ENCODE measurements at regions not wholly inside any gene's neighbourhood (a gene's known extent, or its start where the extent isn't known, plus 50 kb on each side); places are given as distances from the start of the nearest gene placed in this dataset.

DNA sequence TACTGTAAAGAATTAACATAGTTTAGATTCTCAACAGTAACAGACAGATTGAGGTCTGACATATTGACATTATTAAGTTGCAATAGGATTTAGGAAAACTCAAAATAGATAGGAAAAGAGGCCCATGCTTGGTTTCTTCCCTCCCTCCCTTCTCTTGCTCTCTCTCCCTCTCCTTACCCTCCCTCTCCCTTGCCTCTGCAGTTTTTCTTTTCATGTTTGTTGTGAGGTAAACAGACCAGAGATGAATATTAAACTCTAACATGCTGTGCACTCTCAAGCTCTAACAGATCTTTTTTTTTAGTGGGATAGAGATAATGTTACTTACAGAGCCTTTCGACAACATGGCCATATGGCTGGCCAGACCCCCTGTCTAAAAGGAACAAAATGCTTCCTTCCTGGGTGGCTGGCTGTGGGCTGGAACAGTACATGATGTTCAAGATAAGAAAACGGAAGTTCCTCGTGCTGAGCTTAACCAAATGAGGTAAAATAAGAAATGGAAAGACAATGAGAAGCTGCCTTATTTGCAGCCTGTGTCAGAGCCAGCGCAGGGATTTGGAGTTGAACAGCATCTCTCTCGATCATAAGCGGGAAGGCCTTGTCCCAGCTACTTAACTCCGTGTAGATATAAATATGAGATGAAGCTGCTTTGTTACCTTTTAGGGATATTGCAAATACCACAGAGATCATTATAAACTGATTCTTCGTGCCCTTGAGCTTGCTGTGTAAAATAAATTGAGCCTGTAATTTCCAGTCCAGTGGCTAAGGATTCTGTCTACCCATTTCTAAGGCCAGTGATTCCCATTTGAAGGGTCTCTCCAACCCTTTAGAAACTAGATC lies 391.9 kb upstream of the NPVF start (continued):
- TF ChIP-seq REST (IDR thresholded peaks at IDR 0.05; ENCODE audit: low read depth) (no peak), ZFX (IDR thresholded peaks at IDR 0.05) (no peak), FOSL1 (IDR thresholded peaks at IDR 0.05; ENCODE audit: low read depth) (no peak), MAX (IDR thresholded peaks at IDR 0.05) (no peak)

GRCh38 chr7:25621993-25622392 lies 393.7 kb upstream of the NPVF start:
- Histone ChIP-seq H4K20me1 (ENCODE audit: insufficient read depth) (no peaks in the 10 kb centered on the region), H3K9me2 (ENCODE audit: insufficient read depth) (no peaks in the 10 kb centered on the region), H3K36me3 (ENCODE audit: control insufficient read depth in 1 of 2, insufficient read depth in 2 of 2, low read length in 2 of 2) (no peaks in the 10 kb centered on the region), H3K9ac (ENCODE audit: low read length) (no peak overlapping the region), H3K4me1 (ENCODE audit: control insufficient read depth in 1 of 2, insufficient read depth in 2 of 2, low read length in 2 of 2) (no peaks in the 10 kb centered on the region), H3K9me3 (ENCODE audit: control insufficient read depth in 1 of 2, insufficient read depth in 1 of 2, low read depth in 1 of 2, low read length in 2 of 2) (no peaks in the 10 kb centered on the region), H3K4me3 (replicated peaks in 1 of 2; ENCODE audit: low read depth in 1 of 2, low read length in 2 of 2) (no peak overlapping the region), H3K79me2 (ENCODE audit: insufficient read depth, low read length) (no peaks in the 10 kb centered on the region), H3K27ac (ENCODE audit: low read depth, low read length) (no peak overlapping the region), H3K27me3 (ENCODE audit: insufficient read depth, low read length) (peaks cover 33% of the 10 kb centered on the region), H3K4me2 (ENCODE audit: low read length) (no peak overlapping the region), H2AFZ (ENCODE audit: low read depth, low read length, poor library complexity, severe bottlenecking) (no peak overlapping the region)
- no TSS peak for BruUV-seq (replicated peaks)
- intact Hi-C loops (cut with micrococcal nuclease), result no loop called here
- ATAC-seq, result no peak
- no peak for DNase-seq (ENCODE audit: low read depth, low spot score)
- ChIA-PET POLR2A (no interaction called here), CTCF (no interaction called here), RAD21 (ENCODE audit: low non-redundant PET in 1 of 2, low total read pairs in 2 of 2, uncharacterized antibody in 2 of 2, unreplicated experiment in 2 of 2) (no interaction called here)
- no peak for TF ChIP-seq RAD21 (IDR thresholded peaks at IDR 0.05; ENCODE audit: low read depth)
- TF ChIP-seq SIN3A (IDR thresholded peaks at IDR 0.05; ENCODE audit: low read depth), result no peak
- TF ChIP-seq FOSL1 (IDR thresholded peaks at IDR 0.05; ENCODE audit: low read depth), result no peak
- no peak for TF ChIP-seq JUND (IDR thresholded peaks at IDR 0.05)
- TF ChIP-seq EZH2phosphoT487 (IDR thresholded peaks at IDR 0.05; ENCODE audit: borderline replicate concordance), result no peak
- TF ChIP-seq, protein P1, sequence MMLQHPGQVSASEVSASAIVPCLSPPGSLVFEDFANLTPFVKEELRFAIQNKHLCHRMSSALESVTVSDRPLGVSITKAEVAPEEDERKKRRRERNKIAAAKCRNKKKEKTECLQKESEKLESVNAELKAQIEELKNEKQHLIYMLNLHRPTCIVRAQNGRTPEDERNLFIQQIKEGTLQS (IDR thresholded peaks at IDR 0.05), result no peak

Measured in HCT116 (cell line).